H7 (cell line): ENCODE measurements at regions not wholly inside any gene's neighbourhood (a gene's known extent, or its start where the extent isn't known, plus 50 kb on each side); places are given as distances from the start of the nearest gene placed in this dataset.

Source experiments
- DNase-seq: peaks from one replicate; pipeline ENCODE4 v3.0.0; 2012
- H3K27me3 ChIP-seq: 2 replicates; pipeline ENCODE4 v1.6.0; 2011; ENCODE audit warnings: mild to moderate bottlenecking, low read length; ENCODE audit not compliant: control insufficient read depth, insufficient read depth
- H3K36me3 ChIP-seq: replicated peaks from 2 replicates; pipeline ENCODE4 v1.5.1; 2011; ENCODE audit warnings: low read length; ENCODE audit not compliant: control insufficient read depth, insufficient read depth
- H3K4me3 ChIP-seq: 2 replicates; pipeline ENCODE4 v1.5.1; 2011; ENCODE audit warnings: low read depth, mild to moderate bottlenecking, control low read depth, low read length, moderate library complexity; ENCODE audit not compliant: insufficient read depth

- H3K36me3 ChIP-seq: no peaks in the 10 kb centered on the region
- no peak for DNase-seq
- H3K4me3 ChIP-seq: no peak overlapping the region
- no peaks in the 10 kb centered on the region; the same call in 1 of the 2 replicates for H3K27me3 ChIP-seq
Measured at GRCh38 chr9:107064378-107064777, 201.4 kb downstream of the ZNF462 start.

GRCh38 chr9:107065549-107065948, 202.6 kb downstream of the ZNF462 start:
- no peaks in the 10 kb centered on the region; the same call in 1 of the 2 replicates for H3K27me3 ChIP-seq
- no peaks in the 10 kb centered on the region for H3K36me3 ChIP-seq

GRCh38 chr9:107067739-107068416, 204.9 kb downstream of the ZNF462 start:
- Histone ChIP-seq H3K4me3 (no peak overlapping the region), H3K36me3 (no peaks in the 10 kb centered on the region), H3K27me3 (no peaks in the 10 kb centered on the region; the same call in 1 of the 2 replicates)
- no peak for DNase-seq

More at GRCh38 chr9:107065549-107065948, 202.6 kb downstream of the ZNF462 start:
- DNase-seq: no peak
- no peak overlapping the region for H3K4me3 ChIP-seq

DNA sequence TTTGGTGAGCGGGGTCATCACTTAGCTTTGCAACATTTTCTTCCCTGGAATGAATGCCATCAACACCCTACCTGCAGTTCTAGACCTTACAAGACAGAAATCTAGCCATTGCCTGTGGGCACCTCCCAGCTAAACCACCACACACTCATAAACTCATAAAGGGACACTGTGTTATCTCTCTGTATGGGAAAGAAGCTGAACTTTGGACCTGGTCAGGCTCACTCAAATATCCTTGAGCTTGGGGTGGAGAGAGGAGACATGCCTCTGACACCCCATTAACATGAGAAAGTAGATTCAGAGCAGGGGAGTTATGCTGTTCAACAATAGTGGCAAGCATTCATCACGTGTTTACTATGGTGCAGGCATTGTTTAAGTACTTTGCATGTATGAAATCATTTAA, 205.6 kb downstream of the ZNF462 start:
- DNase-seq: no peak
- Histone ChIP-seq H3K4me3 (no peak overlapping the region), H3K36me3 (no peaks in the 10 kb centered on the region), H3K27me3 (no peaks in the 10 kb centered on the region; the same call in 1 of the 2 replicates)

DNA sequence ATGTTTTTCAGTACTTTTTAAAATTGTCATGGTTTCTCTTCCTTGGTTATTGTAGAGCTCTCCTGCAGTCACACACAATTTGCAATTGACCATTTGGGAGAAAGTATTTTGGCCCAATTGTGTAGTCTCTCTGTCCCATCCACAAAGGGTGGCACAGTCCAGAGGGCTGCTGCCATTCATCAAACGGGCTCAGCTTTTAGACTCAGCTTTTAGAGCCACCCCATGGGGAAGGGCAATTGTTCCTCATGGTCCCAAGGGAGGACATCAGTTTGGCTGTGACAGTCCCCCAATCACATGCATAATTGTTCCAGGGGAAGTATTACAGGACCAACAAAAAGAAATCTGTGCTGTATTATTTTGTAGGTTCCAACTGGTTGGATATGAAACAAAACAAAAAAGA, 207.6 kb downstream of the ZNF462 start:
- no peaks in the 10 kb centered on the region for H3K27me3 ChIP-seq
- no peak for DNase-seq
- H3K36me3 ChIP-seq: no peaks in the 10 kb centered on the region
- no peak overlapping the region for H3K4me3 ChIP-seq

DNA sequence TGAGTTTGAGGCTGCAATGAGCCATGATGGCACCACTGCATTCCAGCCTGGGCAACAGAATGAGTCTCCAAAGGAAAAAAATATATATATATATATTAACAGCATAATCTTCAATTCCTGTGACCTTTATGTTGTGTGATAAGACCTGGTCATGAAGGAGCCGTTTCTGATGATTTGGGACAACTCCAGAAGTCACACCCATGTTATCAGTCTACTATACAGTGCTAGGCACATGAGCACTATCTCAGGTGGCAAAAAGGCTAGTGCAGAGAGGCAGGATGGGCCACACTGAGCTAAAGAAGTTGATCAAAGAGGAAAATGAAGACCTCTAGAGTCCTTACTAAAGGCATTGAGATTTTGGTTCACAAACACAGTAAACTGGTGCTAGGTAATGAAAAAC, 205.0 kb upstream of the RAD23B start:
- H3K27me3 ChIP-seq: no peaks in the 10 kb centered on the region
- no peak overlapping the region for H3K4me3 ChIP-seq
- no peak for DNase-seq
- no peaks in the 10 kb centered on the region for H3K36me3 ChIP-seq

GRCh38 chr9:107079589-107079988, 203.5 kb upstream of the RAD23B start:
- Histone ChIP-seq H3K36me3 (no peaks in the 10 kb centered on the region), H3K4me3 (no peak overlapping the region)

GRCh38 chr9:107080130-107080529, 202.9 kb upstream of the RAD23B start:
- DNase-seq: no peak
- Histone ChIP-seq H3K27me3 (no peaks in the 10 kb centered on the region), H3K36me3 (no peaks in the 10 kb centered on the region), H3K4me3 (no peak overlapping the region)

More at GRCh38 chr9:107079589-107079988, 203.5 kb upstream of the RAD23B start:
- DNase-seq: no peak
- H3K27me3 ChIP-seq: no peaks in the 10 kb centered on the region

- no peak for DNase-seq
- H3K27me3 ChIP-seq: no peaks in the 10 kb centered on the region
- no peak overlapping the region for H3K4me3 ChIP-seq
- H3K36me3 ChIP-seq: no peaks in the 10 kb centered on the region
Measured at GRCh38 chr9:107086460-107086859, 196.6 kb upstream of the RAD23B start.

- H3K36me3 ChIP-seq: no peaks in the 10 kb centered on the region
- H3K27me3 ChIP-seq: no peaks in the 10 kb centered on the region
- H3K4me3 ChIP-seq: no peak overlapping the region
- no peak for DNase-seq
Measured at GRCh38 chr9:107087222-107087621, 195.9 kb upstream of the RAD23B start.

GRCh38 chr9:107090218-107090617, 192.9 kb upstream of the RAD23B start:
- Histone ChIP-seq H3K36me3 (no peaks in the 10 kb centered on the region), H3K4me3 (no peak overlapping the region), H3K27me3 (no peaks in the 10 kb centered on the region)
- DNase-seq: no peak

- H3K4me3 ChIP-seq: no peak overlapping the region
- H3K27me3 ChIP-seq: no peaks in the 10 kb centered on the region
- H3K36me3 ChIP-seq: no peaks in the 10 kb centered on the region
- DNase-seq: no peak
Measured at GRCh38 chr9:107093365-107094060, 189.6 kb upstream of the RAD23B start.

DNA sequence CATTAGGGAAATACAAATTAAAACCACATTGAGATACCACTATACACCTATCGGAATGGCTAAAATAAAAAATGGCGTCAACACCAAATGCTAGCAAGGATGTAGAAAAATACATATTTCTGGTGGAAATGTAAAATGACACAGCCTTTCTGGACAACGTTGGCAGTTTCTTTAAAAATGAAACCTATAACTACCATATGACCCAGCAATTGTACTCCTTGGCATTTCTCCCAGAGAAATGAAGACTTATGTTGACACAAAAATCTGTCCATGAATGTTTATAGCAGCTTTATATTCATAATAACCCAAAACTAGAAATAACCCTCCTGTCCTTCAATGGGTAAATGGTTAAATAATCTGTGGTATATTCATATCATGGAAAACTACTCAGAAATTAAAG, 188.7 kb upstream of the RAD23B start:
- H3K36me3 ChIP-seq: no peaks in the 10 kb centered on the region
- no peak overlapping the region for H3K4me3 ChIP-seq
- DNase-seq: no peak
- no peaks in the 10 kb centered on the region for H3K27me3 ChIP-seq

DNA sequence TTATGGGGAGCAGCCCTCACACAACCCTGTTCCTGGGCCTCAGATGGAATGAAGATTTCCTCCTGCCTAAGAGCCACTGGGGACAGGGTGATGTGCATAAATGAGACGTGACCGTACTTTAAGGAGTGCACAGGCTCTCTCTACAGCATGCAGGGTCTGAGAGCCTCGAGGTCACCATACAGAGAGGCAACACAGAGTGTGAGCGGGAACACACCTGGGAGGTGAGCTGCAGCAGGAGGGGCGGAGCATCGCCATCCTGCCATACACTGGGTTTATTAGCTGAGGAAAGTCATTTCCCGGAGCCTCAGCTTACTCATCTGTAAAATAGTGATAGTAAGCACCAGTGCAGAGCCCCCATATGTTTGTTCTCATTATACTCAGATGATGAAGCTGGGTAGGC, 182.5 kb upstream of the RAD23B start:
- H3K4me3 ChIP-seq: no peak overlapping the region
- no peaks in the 10 kb centered on the region for H3K36me3 ChIP-seq
- DNase-seq: no peak
- no peaks in the 10 kb centered on the region for H3K27me3 ChIP-seq

DNA sequence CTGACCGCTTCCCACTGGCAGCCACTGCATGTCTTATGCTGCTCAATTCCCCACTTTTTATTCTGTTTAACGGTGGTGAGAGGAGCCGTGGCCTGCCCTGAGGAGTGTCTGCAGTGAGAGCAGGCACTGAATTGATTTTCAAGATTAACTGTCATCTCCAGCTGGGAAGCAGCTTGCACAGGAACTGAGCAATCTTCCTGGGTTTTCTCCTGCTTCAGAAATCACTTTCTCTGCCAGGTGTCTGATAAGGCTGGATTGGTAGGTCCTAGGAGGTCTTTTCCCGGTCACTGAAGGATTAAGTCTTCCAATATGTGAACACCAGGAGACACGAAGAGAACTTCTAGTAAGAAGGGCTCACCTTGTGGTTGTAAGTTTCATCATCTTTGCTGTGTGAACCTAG, 181.1 kb upstream of the RAD23B start:
- Histone ChIP-seq H3K27me3 (no peaks in the 10 kb centered on the region; the same call in 1 of the 2 replicates), H3K4me3 (no peak overlapping the region)
- DNase-seq: no peak

More for the DNA sequence above, 181.1 kb upstream of the RAD23B start:
- H3K36me3 ChIP-seq: no peaks in the 10 kb centered on the region
